ENCODE measurements at regions not wholly inside any gene's neighbourhood (a gene's known extent, or its start where the extent isn't known, plus 50 kb on each side); places are given as distances from the start of the nearest gene placed in this dataset.

- no peak for DNase-seq (ENCODE audit: low read depth, low spot score)
- Histone ChIP-seq H3K9me3 (ENCODE audit: insufficient read depth, low read length) (no peaks in the 10 kb centered on the region), H3K36me3 (ENCODE audit: insufficient read depth, insufficient read length, low read length) (no peaks in the 10 kb centered on the region), H3K9ac (ENCODE audit: insufficient read length, low read depth) (no peak overlapping the region), H3K4me1 (ENCODE audit: insufficient read depth, insufficient read length) (no peaks in the 10 kb centered on the region), H3K4me3 (ENCODE audit: insufficient read length, low read depth) (no peak overlapping the region), H3K27me3 (ENCODE audit: insufficient read depth, insufficient read length) (no peaks in the 10 kb centered on the region)
- TF ChIP-seq ZNF274 (IDR thresholded peaks at IDR 0.05; ENCODE audit: low read depth, low read length) (no peak), SUZ12 (IDR thresholded peaks at IDR 0.05; ENCODE audit: extremely low read depth, insufficient read depth, insufficient read length) (no peak), YY1 (IDR thresholded peaks at IDR 0.05; ENCODE audit: insufficient read depth, insufficient read length) (no peak)
Measured at GRCh38 chr6:88358846-88359245, 192.7 kb upstream of the CNR1 start.

GRCh38 chr6:88349511-88349910 is 183.4 kb upstream of the CNR1 start:
- Histone ChIP-seq H3K9me3 (ENCODE audit: insufficient read depth, low read length) (no peaks in the 10 kb centered on the region; the same call in 1 of the 2 replicates), H3K4me1 (ENCODE audit: insufficient read depth, insufficient read length) (no peaks in the 10 kb centered on the region), H3K27me3 (ENCODE audit: insufficient read depth, insufficient read length) (no peaks in the 10 kb centered on the region), H3K36me3 (ENCODE audit: insufficient read depth, insufficient read length, low read length) (no peaks in the 10 kb centered on the region), H3K4me3 (ENCODE audit: insufficient read length, low read depth) (no peak overlapping the region), H3K9ac (ENCODE audit: insufficient read length, low read depth) (no peak overlapping the region)
- TF ChIP-seq SUZ12 (IDR thresholded peaks at IDR 0.05; ENCODE audit: extremely low read depth, insufficient read depth, insufficient read length) (no peak), ZNF274 (IDR thresholded peaks at IDR 0.05; ENCODE audit: low read depth, low read length) (no peak), YY1 (IDR thresholded peaks at IDR 0.05; ENCODE audit: insufficient read depth, insufficient read length) (no peak)
- no peak for DNase-seq (ENCODE audit: low read depth, low spot score)

GRCh38 chr6:88342336-88342735 is 176.2 kb upstream of the CNR1 start:
- no peaks in the 10 kb centered on the region for H3K36me3 ChIP-seq (ENCODE audit: insufficient read depth, insufficient read length, low read length)
- no peaks in the 10 kb centered on the region for H3K4me1 ChIP-seq (ENCODE audit: insufficient read depth, insufficient read length)
- H3K4me3 ChIP-seq (ENCODE audit: insufficient read length, low read depth), result no peak overlapping the region
- H3K9me3 ChIP-seq (ENCODE audit: insufficient read depth, low read length), result no peaks in the 10 kb centered on the region
- no peak overlapping the region for H3K9ac ChIP-seq (ENCODE audit: insufficient read length, low read depth)
- no peak for DNase-seq (ENCODE audit: low read depth, low spot score)
- no peaks in the 10 kb centered on the region for H3K27me3 ChIP-seq (ENCODE audit: insufficient read depth, insufficient read length)
- TF ChIP-seq ZNF274 (IDR thresholded peaks at IDR 0.05; ENCODE audit: low read depth, low read length), result no peak
- no peak for TF ChIP-seq YY1 (IDR thresholded peaks at IDR 0.05; ENCODE audit: insufficient read depth, insufficient read length)
- no peak for TF ChIP-seq SUZ12 (IDR thresholded peaks at IDR 0.05; ENCODE audit: extremely low read depth, insufficient read depth, insufficient read length)

- no peak for DNase-seq (ENCODE audit: low read depth, low spot score)
- Histone ChIP-seq H3K36me3 (ENCODE audit: insufficient read depth, insufficient read length, low read length) (no peaks in the 10 kb centered on the region), H3K4me1 (ENCODE audit: insufficient read depth, insufficient read length) (no peaks in the 10 kb centered on the region), H3K4me3 (ENCODE audit: insufficient read length, low read depth) (no peak overlapping the region), H3K9ac (ENCODE audit: insufficient read length, low read depth) (no peak overlapping the region), H3K9me3 (ENCODE audit: insufficient read depth, low read length) (no peaks in the 10 kb centered on the region), H3K27me3 (ENCODE audit: insufficient read depth, insufficient read length) (no peaks in the 10 kb centered on the region)
- TF ChIP-seq YY1 (IDR thresholded peaks at IDR 0.05; ENCODE audit: insufficient read depth, insufficient read length), result no peak
Measured at GRCh38 chr6:88339761-88340160, 173.6 kb upstream of the CNR1 start.

GRCh38 chr6:88321306-88321705 is 155.2 kb upstream of the CNR1 start:
- Histone ChIP-seq H3K27me3 (ENCODE audit: insufficient read depth, insufficient read length) (no peaks in the 10 kb centered on the region), H3K9ac (ENCODE audit: insufficient read length, low read depth) (no peak overlapping the region), H3K9me3 (ENCODE audit: insufficient read depth, low read length) (no peaks in the 10 kb centered on the region), H3K4me1 (ENCODE audit: insufficient read depth, insufficient read length) (no peaks in the 10 kb centered on the region), H3K4me3 (ENCODE audit: insufficient read length, low read depth) (no peak overlapping the region), H3K36me3 (ENCODE audit: insufficient read depth, insufficient read length, low read length) (no peaks in the 10 kb centered on the region)
- DNase-seq (ENCODE audit: low read depth, low spot score), result no peak
- TF ChIP-seq ZNF274 (IDR thresholded peaks at IDR 0.05; ENCODE audit: low read depth, low read length) (no peak), YY1 (IDR thresholded peaks at IDR 0.05; ENCODE audit: insufficient read depth, insufficient read length) (no peak), SUZ12 (IDR thresholded peaks at IDR 0.05; ENCODE audit: extremely low read depth, insufficient read depth, insufficient read length) (no peak)

- H3K9ac ChIP-seq (ENCODE audit: insufficient read length, low read depth), result no peak overlapping the region
- no peaks in the 10 kb centered on the region for H3K27me3 ChIP-seq (ENCODE audit: insufficient read depth, insufficient read length)
- H3K36me3 ChIP-seq (ENCODE audit: insufficient read depth, insufficient read length, low read length), result no peaks in the 10 kb centered on the region
- H3K4me3 ChIP-seq (ENCODE audit: insufficient read length, low read depth), result no peak overlapping the region
- no peaks in the 10 kb centered on the region for H3K9me3 ChIP-seq (ENCODE audit: insufficient read depth, low read length)
- no peaks in the 10 kb centered on the region for H3K4me1 ChIP-seq (ENCODE audit: insufficient read depth, insufficient read length)
- no peak for DNase-seq (ENCODE audit: low read depth, low spot score)
- TF ChIP-seq SUZ12 (IDR thresholded peaks at IDR 0.05; ENCODE audit: extremely low read depth, insufficient read depth, insufficient read length) (no peak), YY1 (IDR thresholded peaks at IDR 0.05; ENCODE audit: insufficient read depth, insufficient read length) (no peak), ZNF274 (IDR thresholded peaks at IDR 0.05; ENCODE audit: low read depth, low read length) (no peak)
Measured at GRCh38 chr6:88311561-88311960, 145.4 kb upstream of the CNR1 start.

GRCh38 chr6:88304520-88304919 is 138.4 kb upstream of the CNR1 start:
- H3K9me3 ChIP-seq (ENCODE audit: insufficient read depth, low read length), result no peaks in the 10 kb centered on the region
- H3K36me3 ChIP-seq (ENCODE audit: insufficient read depth, insufficient read length, low read length), result no peaks in the 10 kb centered on the region
- TF ChIP-seq SUZ12 (IDR thresholded peaks at IDR 0.05; ENCODE audit: extremely low read depth, insufficient read depth, insufficient read length) (no peak), YY1 (IDR thresholded peaks at IDR 0.05; ENCODE audit: insufficient read depth, insufficient read length) (no peak), ZNF274 (IDR thresholded peaks at IDR 0.05; ENCODE audit: low read depth, low read length) (no peak)
- no peaks in the 10 kb centered on the region for H3K27me3 ChIP-seq (ENCODE audit: insufficient read depth, insufficient read length)
- DNase-seq (ENCODE audit: low read depth, low spot score), result no peak
- H3K9ac ChIP-seq (ENCODE audit: insufficient read length, low read depth), result no peak overlapping the region
- no peak overlapping the region for H3K4me3 ChIP-seq (ENCODE audit: insufficient read length, low read depth)
- H3K4me1 ChIP-seq (ENCODE audit: insufficient read depth, insufficient read length), result no peaks in the 10 kb centered on the region

GRCh38 chr6:88302769-88303225 is 136.7 kb upstream of the CNR1 start:
- H3K9ac ChIP-seq (ENCODE audit: insufficient read length, low read depth), result no peak overlapping the region
- no peaks in the 10 kb centered on the region for H3K4me1 ChIP-seq (ENCODE audit: insufficient read depth, insufficient read length)
- DNase-seq (ENCODE audit: low read depth, low spot score), result no peak
- no peak for TF ChIP-seq SUZ12 (IDR thresholded peaks at IDR 0.05; ENCODE audit: extremely low read depth, insufficient read depth, insufficient read length)
- no peak for TF ChIP-seq YY1 (IDR thresholded peaks at IDR 0.05; ENCODE audit: insufficient read depth, insufficient read length)
- no peak for TF ChIP-seq ZNF274 (IDR thresholded peaks at IDR 0.05; ENCODE audit: low read depth, low read length)
- H3K27me3 ChIP-seq (ENCODE audit: insufficient read depth, insufficient read length), result no peaks in the 10 kb centered on the region
- no peaks in the 10 kb centered on the region for H3K36me3 ChIP-seq (ENCODE audit: insufficient read depth, insufficient read length, low read length)
- no peak overlapping the region for H3K4me3 ChIP-seq (ENCODE audit: insufficient read length, low read depth)
- H3K9me3 ChIP-seq (ENCODE audit: insufficient read depth, low read length), result no peaks in the 10 kb centered on the region

Data from NT2/D1 (cell line).